ENCODE measurements at regions not wholly inside any gene's neighbourhood (a gene's known extent, or its start where the extent isn't known, plus 50 kb on each side); places are given as distances from the start of the nearest gene placed in this dataset.

DNA sequence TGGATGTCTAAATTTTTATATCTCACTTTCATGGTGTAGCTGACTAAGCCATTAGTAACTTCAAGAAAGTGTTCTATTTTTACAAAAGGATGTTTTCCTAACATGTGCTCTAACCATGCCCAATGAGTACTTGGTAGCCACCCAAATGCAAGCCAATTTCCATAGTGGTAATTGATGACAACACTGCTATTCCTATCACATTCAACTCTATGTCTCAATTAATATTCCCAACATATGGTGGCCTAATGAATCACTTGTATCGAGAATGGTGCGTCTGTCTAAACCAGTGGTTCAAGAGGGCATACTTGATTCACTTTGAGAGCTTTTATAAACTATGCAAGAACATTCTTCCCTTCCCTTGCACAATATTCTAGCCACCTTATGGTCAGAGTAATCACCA is 112.9 kb upstream of the GPRIN3 start:
- TF ChIP-seq BRCA1 (IDR thresholded peaks at IDR 0.05) (no peak), BRCA1 (CRISPR knock-in tag; IDR thresholded peaks at IDR 0.05) (no peak), ADNP (tag; IDR thresholded peaks at IDR 0.05) (no peak)
